ENCODE measurements at regions not wholly inside any gene's neighbourhood (a gene's known extent, or its start where the extent isn't known, plus 50 kb on each side); places are given as distances from the start of the nearest gene placed in this dataset.

DNA sequence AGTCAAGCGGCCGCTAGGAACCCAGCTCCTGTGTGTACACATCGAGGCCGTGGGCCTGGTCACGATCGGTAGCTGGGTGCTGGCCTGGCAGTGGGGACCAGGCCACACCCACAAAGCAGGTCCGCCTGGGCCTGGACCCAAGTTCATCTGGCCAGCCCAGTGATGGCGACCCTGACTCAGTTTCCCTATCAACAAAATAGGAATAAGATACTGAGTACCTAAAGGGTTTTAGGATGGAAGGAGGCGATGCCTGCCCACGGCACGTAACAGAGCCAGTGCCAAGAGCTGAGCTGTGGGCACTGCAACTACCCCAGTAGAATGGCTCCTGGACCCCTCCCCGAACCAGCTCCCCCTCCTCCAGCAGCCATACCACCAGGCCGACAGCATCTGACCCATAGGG, 243.5 kb upstream of the SGCG start:
- Histone ChIP-seq H3K27me3 (ENCODE audit: control insufficient read depth, insufficient read depth, low read length) (no peaks in the 10 kb centered on the region), H3K27ac (ENCODE audit: insufficient read depth, low read length) (no peak overlapping the region), H3K4me2 (ENCODE audit: extremely low read depth, insufficient read depth, low read length) (no peak overlapping the region)

DNA sequence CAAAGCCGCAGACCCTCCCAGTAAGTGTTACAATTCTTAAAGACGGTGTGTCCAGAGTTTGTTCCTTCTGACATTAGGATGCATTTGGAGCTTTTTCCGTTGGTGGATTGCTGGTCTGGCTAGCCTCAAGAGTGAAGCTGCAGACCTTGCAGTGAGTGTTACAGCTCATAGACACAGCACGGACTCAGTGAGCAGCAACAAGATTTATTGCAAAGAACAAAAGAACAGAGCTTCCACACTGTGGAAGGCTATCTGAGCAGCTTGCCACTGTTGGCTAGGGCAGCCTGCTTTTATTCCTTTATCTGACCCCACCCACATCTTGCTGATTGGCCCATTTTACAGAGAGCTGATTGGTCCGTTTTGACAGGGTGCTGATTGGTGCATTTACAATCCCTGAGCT, 242.8 kb upstream of the SGCG start:
- H3K9me3 ChIP-seq (ENCODE audit: control insufficient read depth, insufficient read depth, low read depth, low read length): no peaks in the 10 kb centered on the region

More for the DNA sequence above, 243.5 kb upstream of the SGCG start:
- Histone ChIP-seq H3K36me3 (ENCODE audit: control insufficient read depth, insufficient read depth, low read length) (no peaks in the 10 kb centered on the region), H3K4me3 (replicated peaks in 1 of 4; ENCODE audit: control extremely low read depth in 1 of 4, insufficient read depth in 1 of 4, low read depth in 3 of 4, low read length in 4 of 4) (no peak overlapping the region), H3K9ac (ENCODE audit: insufficient read depth, low read length) (no peak overlapping the region), H4K20me1 (ENCODE audit: control insufficient read depth, extremely low read depth, insufficient read depth, low read length) (no peaks in the 10 kb centered on the region), H2AFZ (ENCODE audit: low read length) (no peak overlapping the region), H3K79me2 (ENCODE audit: control insufficient read depth, insufficient read depth, low read length) (no peaks in the 10 kb centered on the region), H3K9me3 (ENCODE audit: control insufficient read depth, insufficient read depth, low read depth, low read length) (no peaks in the 10 kb centered on the region), H3K4me1 (ENCODE audit: control insufficient read depth, extremely low read depth, insufficient read depth, low read length) (no peaks in the 10 kb centered on the region)
- no peak for DNase-seq (ENCODE audit: low read depth in 2 of 2)
- TF ChIP-seq, protein P1, sequence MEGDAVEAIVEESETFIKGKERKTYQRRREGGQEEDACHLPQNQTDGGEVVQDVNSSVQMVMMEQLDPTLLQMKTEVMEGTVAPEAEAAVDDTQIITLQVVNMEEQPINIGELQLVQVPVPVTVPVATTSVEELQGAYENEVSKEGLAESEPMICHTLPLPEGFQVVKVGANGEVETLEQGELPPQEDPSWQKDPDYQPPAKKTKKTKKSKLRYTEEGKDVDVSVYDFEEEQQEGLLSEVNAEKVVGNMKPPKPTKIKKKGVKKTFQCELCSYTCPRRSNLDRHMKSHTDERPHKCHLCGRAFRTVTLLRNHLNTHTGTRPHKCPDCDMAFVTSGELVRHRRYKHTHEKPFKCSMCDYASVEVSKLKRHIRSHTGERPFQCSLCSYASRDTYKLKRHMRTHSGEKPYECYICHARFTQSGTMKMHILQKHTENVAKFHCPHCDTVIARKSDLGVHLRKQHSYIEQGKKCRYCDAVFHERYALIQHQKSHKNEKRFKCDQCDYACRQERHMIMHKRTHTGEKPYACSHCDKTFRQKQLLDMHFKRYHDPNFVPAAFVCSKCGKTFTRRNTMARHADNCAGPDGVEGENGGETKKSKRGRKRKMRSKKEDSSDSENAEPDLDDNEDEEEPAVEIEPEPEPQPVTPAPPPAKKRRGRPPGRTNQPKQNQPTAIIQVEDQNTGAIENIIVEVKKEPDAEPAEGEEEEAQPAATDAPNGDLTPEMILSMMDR (conservative IDR thresholded peaks at IDR 0.05 in 1 of 2, IDR thresholded peaks at IDR 0.05 in 1 of 2; ENCODE audit: low read depth in 1 of 2, low read length in 2 of 2): no peak
- no peak for TF ChIP-seq EZH2 (IDR thresholded peaks at IDR 0.05; ENCODE audit: low read length, missing control alignments)

DNA sequence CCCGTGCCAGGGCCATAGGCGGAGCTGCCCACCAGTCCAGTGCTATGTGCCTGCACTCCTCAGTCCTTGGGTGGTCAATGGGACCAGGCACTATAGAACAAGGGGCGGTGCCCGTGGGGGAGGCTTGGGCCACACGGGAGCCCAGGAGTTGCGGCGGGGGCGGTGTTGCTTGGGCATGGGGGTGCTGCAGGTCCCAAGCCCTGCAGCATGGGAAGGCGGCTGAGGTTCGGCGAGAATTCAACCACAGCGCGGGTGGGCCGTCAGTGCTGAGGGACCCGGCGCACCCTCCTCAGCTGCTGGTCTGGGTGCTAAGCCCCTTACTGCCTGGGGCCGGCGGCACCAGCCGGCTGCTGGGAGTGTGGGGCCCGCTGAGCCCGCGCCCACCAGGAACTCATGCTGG, 242.2 kb upstream of the SGCG start:
- H3K79me2 ChIP-seq (ENCODE audit: control insufficient read depth, insufficient read depth, low read length): no peaks in the 10 kb centered on the region
- TF ChIP-seq, protein P1 (conservative IDR thresholded peaks at IDR 0.05 in 1 of 2, IDR thresholded peaks at IDR 0.05 in 1 of 2; ENCODE audit: low read depth in 1 of 2, low read length in 2 of 2): no peak
- no peak for TF ChIP-seq EZH2 (IDR thresholded peaks at IDR 0.05; ENCODE audit: low read length, missing control alignments)
- H3K27ac ChIP-seq (ENCODE audit: insufficient read depth, low read length): no peak overlapping the region
- H3K9ac ChIP-seq (ENCODE audit: insufficient read depth, low read length): no peak overlapping the region
- H4K20me1 ChIP-seq (ENCODE audit: control insufficient read depth, extremely low read depth, insufficient read depth, low read length): no peaks in the 10 kb centered on the region
- H3K4me2 ChIP-seq (ENCODE audit: extremely low read depth, insufficient read depth, low read length): no peak overlapping the region
- H2AFZ ChIP-seq (ENCODE audit: low read length): no peak overlapping the region
- H3K4me3 ChIP-seq (replicated peaks in 1 of 4; ENCODE audit: control extremely low read depth in 1 of 4, insufficient read depth in 1 of 4, low read depth in 3 of 4, low read length in 4 of 4): no peak overlapping the region
- H3K27me3 ChIP-seq (ENCODE audit: control insufficient read depth, insufficient read depth, low read length): no peaks in the 10 kb centered on the region
- no peaks in the 10 kb centered on the region for H3K9me3 ChIP-seq (ENCODE audit: control insufficient read depth, insufficient read depth, low read depth, low read length)
- H3K4me1 ChIP-seq (ENCODE audit: control insufficient read depth, extremely low read depth, insufficient read depth, low read length): no peaks in the 10 kb centered on the region
- no peaks in the 10 kb centered on the region for H3K36me3 ChIP-seq (ENCODE audit: control insufficient read depth, insufficient read depth, low read length)
- DNase-seq (ENCODE audit: low read depth in 2 of 2): no peak

More for the DNA sequence above, 242.8 kb upstream of the SGCG start:
- TF ChIP-seq EZH2 (IDR thresholded peaks at IDR 0.05; ENCODE audit: low read length, missing control alignments): no peak
- TF ChIP-seq, protein P1 (conservative IDR thresholded peaks at IDR 0.05 in 1 of 2, IDR thresholded peaks at IDR 0.05 in 1 of 2; ENCODE audit: low read depth in 1 of 2, low read length in 2 of 2): no peak
- H4K20me1 ChIP-seq (ENCODE audit: control insufficient read depth, extremely low read depth, insufficient read depth, low read length): no peaks in the 10 kb centered on the region
- H3K4me2 ChIP-seq (ENCODE audit: extremely low read depth, insufficient read depth, low read length): no peak overlapping the region
- no peaks in the 10 kb centered on the region for H3K4me1 ChIP-seq (ENCODE audit: control insufficient read depth, extremely low read depth, insufficient read depth, low read length)
- no peaks in the 10 kb centered on the region for H3K27me3 ChIP-seq (ENCODE audit: control insufficient read depth, insufficient read depth, low read length)
- H2AFZ ChIP-seq (ENCODE audit: low read length): no peak overlapping the region
- DNase-seq (ENCODE audit: low read depth in 2 of 2): no peak
- no peaks in the 10 kb centered on the region for H3K36me3 ChIP-seq (ENCODE audit: control insufficient read depth, insufficient read depth, low read length)
- H3K79me2 ChIP-seq (ENCODE audit: control insufficient read depth, insufficient read depth, low read length): no peaks in the 10 kb centered on the region
- no peak overlapping the region for H3K27ac ChIP-seq (ENCODE audit: insufficient read depth, low read length)
- H3K9ac ChIP-seq (ENCODE audit: insufficient read depth, low read length): no peak overlapping the region
- H3K4me3 ChIP-seq (replicated peaks in 1 of 4; ENCODE audit: control extremely low read depth in 1 of 4, insufficient read depth in 1 of 4, low read depth in 3 of 4, low read length in 4 of 4): no peak overlapping the region
